Activated T-helper 1 cell treated with anti-CD3 and anti-CD28 coated beads, Interleukin-2, amount 50 U/mL, for 16 hours (primary cell): ENCODE measurements at regions not wholly inside any gene's neighbourhood (a gene's known extent, or its start where the extent isn't known, plus 50 kb on each side); places are given as distances from the start of the nearest gene placed in this dataset.
"Not testable (repeated sequence)": the region's sequence is repeated elsewhere in the genome, so short reads cannot be mapped to it uniquely, and the experiment has no call there.

Source experiments
- DNase-seq, 2 donors: peaks; one replicate each; pipeline ENCODE4 v3.0.0-alpha.2; 2020; ENCODE audit warnings: low read depth in 1 of 2, low spot score in 1 of 2

DNA sequence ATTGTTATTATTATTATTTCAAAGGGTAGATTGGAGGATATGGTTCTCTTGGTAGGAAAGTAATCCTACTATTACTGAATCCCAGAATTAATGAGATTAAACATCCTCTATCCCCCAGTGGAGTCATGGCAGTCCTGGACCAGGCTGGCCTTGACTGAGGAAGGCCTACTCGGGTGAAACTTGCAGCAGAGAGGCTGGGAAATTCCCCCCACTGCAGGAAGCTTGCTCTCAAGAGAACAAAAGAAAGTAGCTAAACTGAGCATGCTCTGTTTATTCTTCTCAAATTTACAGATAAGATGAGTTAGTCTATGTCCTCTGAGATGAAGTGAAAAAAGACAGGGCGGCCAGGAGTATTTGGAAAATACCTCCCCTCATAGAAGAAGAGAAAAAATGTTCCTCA, 233.9 kb upstream of the RPS23 start:
- no peak for DNase-seq

DNA sequence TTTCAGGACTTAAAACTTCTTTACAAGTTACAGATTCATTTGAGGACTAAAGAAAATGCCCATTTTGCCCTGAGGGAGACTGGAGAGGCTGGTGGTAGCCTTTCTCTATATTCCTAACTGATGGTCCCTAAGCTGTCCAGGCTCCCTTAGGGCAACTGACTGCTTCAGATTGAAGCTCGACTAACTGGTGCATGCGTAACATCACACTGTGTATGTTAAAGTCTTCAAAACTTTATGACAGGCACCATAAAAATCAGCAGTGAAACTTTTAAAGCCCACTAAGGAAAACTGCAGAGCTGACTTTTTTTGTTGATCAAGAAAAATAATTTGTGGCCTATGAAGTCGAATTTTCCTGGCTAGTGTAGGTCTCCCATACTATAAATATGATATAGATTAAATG, 233.0 kb upstream of the RPS23 start:
- no peak for DNase-seq

DNA sequence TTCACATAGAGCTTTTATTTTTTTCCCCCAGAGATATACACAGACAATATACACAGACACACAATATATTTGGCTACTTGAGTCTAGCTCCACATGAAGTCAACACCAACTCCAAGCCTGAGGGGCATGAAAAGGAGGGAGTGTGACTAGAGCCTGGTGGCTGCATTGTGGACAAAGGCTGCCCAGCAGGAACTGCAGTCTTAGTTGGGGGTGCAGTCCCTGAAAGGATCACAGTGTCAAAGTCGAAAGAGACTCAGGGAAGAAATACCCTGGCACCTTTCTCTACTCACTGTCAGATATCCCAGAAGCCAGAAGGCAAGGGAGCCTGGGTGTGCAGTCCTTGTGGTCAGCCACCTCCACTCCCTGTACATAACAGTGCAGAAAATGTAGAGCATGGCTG, 231.6 kb upstream of the RPS23 start:
- no peak for DNase-seq

DNA sequence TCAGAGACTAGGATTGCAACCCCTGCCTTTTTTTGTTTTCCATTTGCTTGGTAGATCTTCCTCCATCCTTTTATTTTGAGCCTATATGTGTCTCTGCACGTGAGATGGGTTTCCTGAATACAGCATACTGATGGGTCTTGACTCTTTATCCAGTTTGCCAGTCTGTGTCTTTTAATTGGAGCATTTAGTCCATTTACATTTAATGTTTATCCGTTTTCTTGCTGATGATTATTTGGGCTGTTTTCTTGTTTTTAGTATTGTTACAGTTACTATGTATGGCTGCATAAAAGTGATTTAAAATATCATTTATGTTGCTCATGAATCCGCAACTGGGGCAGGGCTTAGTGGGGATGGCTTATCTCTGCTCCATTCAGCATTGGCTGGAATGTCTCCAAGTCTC, 228.2 kb upstream of the RPS23 start:
- not testable (repeated sequence) for DNase-seq

DNA sequence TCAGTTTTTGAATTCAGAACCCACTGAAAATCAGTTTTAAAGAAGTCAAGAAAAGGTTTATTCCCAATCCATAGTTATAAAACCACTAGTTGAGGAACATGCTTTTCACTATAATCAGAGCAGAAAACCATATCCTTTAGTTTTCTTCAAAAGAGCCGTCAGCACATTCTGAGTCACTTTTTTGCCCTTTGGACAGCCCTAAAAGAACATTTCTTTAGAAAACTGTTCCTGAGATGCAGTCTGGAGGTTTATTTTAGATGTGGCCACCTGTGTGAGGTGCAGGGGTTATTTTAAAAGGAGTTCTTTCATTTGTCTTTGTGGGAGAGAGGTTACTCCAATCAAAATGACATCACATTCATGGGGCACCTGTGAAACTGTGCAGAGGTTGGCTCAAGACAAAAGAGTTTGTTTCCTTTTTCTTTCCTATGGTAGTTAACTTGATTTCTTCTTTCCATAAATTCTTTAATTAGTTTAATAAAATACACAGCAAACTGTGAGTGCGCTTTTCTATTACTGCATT, 221.6 kb upstream of the RPS23 start:
- DNase-seq: no peak

DNA sequence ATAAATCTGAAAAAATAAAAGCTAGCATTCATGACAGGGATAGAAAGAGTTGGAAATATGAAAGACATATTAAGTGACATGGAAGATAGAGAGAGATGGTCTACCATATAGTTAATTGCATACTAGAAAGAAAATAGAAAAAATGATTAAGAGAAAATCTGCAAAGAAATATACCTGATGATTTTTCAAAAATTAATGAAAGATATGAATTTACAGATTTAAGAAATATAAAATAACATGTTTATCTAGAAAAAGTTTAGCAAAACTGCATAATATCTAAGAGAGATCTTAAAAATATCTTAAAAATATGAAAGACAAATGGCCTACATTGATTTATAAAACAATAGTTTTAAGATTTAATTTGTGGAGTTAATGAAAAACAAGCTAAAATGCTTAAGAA, 219.1 kb upstream of the RPS23 start:
- no peak for DNase-seq

DNA sequence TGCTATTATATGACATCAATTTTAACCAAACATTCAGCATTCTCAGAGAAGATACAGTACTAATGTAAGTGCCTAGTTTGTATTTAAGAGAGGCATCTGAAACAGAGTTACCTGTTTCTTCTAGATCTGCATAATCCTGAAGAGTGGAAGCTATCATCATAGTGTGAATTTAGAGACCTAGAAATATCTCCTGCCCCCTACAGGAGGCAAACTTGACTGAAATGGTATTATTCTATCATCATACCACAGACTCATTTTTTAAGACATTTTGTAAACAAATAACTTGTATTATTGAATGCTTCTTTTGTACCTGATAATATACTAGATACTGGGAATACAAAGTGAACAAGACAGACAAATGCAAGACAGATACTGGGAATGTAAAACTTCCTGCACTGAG, 216.8 kb upstream of the RPS23 start:
- DNase-seq: no peak

DNA sequence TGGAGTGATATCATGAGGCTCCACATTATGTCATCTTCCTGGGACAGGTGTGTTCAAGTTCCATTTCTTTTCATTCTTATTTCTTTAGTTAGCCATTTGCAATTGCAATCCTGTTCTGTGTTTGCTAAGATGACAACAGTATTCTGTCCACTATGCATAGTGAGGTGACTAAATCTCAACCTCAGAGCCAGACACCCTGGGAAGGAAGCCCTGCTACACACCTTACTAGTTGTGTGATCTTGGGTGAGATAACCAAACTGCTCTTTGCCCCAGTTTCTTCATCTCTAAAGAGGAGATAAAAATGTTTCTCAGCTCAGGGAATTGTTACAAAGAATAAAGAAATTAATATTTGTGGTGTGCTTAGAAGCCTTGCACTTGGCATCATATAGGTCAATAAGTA, 215.1 kb upstream of the RPS23 start:
- no peak for DNase-seq

DNA sequence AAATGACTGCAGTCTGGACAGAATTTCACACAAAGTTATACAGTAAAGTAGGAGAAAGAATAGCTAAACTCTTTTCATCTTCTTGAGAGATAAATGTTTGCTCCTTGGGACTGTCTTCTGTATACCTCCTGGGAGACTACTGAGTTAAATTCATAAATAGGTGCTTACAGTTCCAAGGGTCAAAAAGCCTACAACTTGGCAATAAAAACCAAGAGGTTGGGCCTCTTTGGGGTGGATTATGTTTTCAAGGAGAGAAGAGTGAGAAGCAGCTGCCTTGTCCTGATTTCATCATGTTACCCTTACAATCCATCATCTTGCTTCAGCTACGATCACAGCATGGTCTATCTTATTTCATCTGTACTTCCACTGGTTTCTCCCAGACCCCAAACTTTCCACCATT, 213.2 kb upstream of the RPS23 start:
- DNase-seq: no peak

DNA sequence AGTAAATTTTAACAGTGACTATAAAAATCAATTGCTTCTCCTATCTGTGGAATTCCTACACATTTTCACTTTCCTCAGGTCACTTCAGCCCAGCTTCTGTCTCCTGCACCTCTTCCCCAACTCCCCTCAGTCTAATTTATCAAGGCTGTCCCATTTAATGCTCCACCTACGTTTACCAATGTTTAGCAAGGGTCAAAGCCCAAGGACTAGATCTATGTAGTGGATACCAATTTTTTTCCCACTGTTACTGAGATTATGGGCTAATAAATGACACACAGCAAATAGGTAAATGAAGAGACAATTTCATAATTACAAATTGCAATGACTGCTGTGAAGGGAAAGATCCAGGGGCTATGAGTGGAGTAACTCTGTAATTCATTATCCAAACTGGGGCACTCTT, 211.5 kb upstream of the RPS23 start:
- DNase-seq: no peak

DNA sequence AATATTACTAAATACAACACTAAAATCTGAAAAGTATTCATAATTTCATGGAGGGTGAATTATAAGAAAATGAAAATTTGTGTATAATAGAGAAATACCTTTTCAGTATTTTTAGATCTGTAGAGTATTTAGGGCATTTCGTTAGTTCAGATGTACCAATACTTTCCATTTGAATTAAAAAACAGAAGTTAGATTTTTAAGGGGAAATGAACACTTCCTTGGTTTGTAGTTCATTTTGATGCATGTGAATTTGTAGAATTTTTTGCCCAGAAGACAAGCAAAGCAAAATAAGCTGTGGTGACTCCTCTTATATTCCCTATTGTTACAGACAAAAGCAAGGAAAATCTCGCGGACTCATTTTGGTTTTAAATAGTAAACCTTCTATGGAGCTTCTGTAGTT, 209.0 kb upstream of the RPS23 start:
- DNase-seq: no peak

DNA sequence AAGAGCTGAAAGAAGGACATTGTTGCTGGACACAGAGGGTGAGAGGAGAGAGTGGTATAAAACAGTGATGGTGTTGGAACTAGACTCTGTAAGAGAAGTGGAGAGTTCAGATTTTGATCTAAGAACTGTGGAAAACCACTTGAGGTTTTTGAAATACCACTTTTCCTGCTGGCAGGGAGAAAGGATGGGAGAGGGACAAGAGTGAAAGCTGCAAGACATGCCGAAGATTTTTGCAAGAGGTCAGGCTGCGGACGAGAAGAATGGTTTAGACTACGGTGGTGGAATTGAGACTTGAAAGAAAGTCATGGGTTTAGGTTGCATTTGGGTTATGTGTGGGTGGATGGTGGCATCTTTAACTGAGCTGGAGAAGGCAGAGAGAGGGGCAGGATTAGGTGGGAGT, 202.2 kb upstream of the RPS23 start:
- DNase-seq: no peak

DNA sequence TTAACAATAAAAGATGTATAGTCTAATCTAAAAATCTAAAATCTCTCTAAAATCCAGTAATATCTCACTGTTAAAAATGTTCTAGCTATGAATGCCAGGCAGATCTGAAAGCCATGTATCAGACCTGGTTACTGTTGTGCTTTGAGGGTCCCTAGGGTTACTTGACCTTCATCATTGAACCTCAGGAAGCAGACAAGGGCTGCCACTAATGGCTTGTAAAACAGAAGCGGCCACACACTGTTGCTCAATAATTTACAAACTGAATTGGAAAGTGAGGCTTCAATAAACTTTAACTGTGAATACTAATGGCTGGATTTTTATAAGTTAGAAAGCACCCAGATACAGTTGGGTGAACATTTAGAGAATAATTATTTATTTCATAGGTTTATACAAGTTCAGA, 198.0 kb upstream of the RPS23 start:
- no peak for DNase-seq

DNA sequence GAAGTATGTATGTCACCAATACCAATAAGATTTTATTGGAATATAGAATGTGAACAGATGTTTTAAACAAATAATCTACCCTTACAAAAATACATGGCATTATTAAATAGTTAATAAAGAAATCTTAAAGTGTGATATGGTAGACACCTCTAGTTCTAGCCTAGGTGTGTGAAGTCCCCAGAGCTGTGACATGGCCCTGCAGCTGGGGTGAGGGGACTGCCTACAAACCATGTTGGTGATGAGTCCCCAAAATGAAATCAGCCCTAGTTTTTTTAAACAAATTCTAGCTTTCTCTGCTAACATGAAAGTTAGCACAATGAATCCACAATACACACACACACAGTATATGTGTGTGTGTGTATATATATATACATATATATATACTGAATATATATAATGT, 195.1 kb upstream of the RPS23 start:
- DNase-seq: no peak

DNA sequence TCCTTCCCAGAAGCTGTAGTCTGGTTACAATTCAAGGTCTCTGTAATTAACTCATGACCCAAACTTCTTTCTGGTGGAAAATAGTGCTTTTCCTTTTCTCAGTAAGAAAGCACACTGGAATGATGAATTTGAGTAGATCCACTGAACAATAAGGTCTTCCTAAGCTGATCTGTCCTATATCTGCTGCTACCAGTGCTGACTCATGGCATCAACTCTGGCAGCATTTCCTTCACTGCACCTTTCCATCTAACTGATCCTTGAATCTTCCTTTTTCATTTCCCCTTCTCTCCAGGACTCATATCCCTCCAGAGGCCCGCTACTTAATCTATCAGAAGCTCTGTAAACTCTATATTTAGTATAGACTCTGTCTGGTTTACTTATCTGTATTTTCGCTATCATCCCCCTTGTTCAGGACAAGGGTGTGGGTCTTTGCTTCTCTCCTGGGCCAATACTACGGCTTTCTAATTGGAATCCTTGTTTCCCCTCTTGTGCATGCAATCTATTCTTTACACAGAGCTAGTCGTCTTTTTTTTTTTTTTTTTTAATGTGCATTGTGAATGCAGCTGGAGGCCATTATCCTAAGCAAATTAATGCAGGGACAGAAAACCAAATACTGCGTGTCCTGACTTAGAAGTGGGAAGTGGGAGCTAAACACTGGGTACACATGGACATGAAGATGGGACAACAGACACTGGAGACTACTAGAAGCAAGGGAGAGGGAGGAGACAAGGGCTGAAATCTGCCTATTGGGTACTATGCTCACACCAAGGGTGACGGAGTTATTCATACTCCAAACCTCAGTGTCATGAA, 192.2 kb upstream of the RPS23 start:
- DNase-seq: no peak

DNA sequence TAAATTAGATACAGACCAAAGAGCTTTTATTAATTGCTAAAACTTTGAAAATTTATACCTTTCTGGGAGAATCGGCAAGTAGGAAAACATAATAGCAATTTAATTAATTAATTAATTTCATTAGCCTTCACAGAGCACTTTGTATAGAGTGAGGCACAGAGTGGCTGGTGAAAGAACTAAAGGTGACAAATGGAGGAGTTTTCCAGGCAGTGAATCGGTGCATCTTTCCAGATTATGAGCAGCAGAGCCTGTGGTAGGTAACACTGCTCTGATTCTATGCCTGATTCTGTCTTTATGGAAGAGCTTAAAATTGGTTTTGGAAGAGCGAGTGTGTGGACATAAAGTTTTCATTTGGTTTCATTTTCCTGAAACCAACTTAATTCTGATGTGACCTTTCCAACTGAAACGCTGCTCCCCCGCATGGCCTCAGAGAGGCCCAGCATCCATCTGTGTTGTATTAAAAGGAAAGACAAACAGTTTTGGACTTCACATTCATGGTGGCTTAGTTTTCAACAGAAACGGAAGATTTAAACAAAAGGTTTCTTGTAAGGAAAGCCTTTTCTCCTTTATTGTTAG, 188.9 kb upstream of the RPS23 start:
- no peak for DNase-seq

DNA sequence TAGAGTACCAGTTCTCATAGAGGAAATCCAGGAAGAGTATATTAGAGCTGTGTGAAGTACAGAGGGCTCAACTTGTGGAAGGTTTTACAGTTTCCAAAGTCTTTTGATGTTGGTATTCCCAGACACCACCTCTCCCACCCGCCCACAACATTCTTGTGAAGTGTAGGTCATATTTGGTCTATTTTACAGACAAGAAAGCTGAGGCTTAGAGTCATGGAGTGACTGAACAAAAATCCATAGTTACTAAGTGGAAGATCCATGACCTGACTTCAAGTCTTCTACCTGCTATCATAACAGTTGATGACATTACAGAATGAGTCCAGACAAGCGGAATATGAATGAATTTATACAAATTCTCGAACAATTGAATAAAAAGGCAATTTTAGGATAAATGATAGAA, 187.1 kb upstream of the RPS23 start:
- DNase-seq: no peak

DNA sequence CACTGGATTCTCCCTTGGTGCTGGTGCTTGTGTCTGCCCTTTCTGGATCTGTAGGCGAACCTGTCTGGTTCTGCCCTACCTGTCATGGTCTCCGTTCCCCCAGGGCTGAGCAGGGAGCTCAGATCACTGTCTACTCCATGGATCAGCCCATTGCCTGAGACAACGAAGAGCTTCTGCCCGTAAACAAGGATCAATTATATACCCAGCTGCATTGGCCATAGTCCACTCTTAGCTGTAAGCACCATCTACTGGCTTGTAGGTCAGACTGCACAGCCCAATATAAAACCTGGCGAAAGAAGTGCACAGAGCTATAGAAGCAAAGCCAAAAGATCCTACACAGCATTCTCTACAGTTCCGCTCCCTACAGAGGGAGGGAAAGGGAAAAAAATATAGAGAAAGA, 181.5 kb upstream of the RPS23 start:
- DNase-seq: no peak

DNA sequence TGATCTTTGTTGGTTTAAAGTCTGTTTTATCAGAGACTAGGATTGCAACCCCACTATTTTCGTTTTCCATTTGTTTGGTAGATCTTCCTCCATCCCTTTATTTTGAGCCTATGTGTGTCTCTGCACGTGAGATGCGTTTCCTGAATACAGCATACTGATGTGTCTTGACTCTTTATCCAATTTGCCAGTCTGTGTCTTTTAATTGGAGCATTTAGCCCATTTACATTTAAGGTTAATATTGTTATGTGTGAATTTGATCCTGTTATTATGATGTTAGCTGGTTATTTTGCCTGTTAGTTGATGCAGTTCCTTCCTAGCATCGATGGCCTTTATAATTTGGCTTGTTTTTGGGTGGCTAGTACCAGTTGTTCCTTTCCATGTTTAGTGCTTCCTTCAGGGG, 177.2 kb upstream of the RPS23 start:
- not testable (repeated sequence) for DNase-seq

DNA sequence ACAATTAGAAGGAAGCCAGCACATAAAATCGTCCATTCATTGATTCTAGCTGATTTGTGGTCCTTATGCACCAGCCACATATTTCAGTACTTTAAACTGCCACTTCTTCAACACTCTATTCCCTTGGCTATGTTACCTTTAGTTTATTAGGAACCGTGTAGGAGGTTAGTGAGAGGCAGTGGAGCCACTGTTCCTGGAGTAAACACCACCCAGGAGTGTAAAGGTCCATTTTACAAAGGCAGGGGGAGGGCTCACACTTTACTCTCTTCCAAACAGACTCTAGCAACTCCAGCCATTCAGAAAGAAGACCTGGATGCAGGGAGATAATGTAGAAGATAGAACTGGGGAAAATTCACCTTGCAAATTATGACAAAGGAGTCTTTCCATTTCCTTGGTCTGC, 170.2 kb upstream of the RPS23 start:
- no peak for DNase-seq

DNA sequence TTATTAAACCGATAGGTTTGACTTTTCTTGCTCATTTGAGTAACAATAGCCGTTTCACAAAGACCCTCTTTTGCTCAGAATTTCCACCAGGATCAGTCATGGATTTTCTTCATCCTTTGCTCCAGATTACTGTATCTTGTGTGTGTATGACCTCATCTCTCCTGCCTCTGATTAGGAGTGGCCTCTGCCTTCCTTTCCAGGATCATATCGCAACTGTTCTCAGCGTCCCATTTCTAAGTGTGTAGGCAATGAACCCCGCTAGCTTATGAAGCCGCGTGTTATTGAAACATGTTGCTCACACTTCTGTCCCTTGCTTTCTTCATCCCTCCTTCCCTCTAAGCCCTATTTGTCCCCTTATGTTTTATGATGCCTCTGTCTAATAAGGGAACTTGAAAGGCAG, 169.8 kb upstream of the RPS23 start:
- DNase-seq: no peak

DNA sequence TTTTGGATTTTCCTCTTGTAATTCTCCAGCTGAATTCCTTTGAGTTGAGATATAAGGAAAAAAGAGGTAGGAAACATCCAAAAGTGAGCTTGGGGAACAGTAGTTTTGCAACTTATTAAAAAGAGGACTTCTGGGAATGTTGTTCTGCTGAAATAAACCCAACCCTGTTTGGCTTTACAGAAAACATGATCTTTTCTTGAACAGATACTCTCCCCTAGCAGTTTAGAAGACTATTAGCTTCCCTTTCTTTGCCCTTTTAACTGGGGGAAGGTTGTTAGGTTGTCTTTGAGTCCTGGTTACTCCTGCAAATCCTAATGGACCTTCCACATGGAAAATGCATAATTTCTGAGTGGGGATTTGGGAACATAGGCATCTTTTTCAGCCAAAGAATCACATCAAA, 168.7 kb upstream of the RPS23 start:
- no peak for DNase-seq

DNA sequence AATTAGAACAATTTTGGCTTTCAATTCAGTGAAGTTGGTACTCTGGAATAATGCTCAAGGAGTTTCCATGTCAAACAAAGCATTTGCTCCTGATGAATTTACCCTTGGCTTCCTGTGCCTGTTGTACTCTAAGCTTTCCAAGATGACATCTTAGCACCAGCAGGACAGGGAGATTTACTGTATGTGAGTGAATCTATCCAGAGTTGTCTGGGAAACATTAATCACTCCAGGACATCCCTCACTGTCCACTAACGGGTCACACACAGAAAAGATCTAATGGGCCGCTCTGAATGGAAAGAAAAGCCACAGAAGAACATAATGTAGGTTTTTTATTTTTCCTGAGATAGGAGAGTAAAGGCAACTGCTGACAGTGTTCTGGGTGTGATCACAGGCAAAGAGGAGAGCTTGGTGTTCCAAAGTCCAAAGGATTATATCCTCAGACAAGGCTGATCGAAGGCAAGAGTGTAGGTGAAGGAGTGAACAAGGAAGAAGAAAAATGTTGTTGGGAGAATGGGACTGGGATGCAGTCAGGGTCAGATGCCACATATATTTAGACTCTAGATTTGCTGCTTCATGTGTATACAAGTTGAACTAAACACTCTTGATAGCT, 167.7 kb upstream of the RPS23 start:
- DNase-seq: no peak
